ENCODE measurements at regions not wholly inside any gene's neighbourhood (a gene's known extent, or its start where the extent isn't known, plus 50 kb on each side); places are given as distances from the start of the nearest gene placed in this dataset.

- TF ChIP-seq CTCF (IDR thresholded peaks at IDR 0.05) (no peak), POLR2A (IDR thresholded peaks at IDR 0.05) (no peak)
Observed at GRCh38 chrX:83984961-83985360, 124.0 kb downstream of the CYLC1 start.
